ENCODE measurements at regions not wholly inside any gene's neighbourhood (a gene's known extent, or its start where the extent isn't known, plus 50 kb on each side); places are given as distances from the start of the nearest gene placed in this dataset.

DNA sequence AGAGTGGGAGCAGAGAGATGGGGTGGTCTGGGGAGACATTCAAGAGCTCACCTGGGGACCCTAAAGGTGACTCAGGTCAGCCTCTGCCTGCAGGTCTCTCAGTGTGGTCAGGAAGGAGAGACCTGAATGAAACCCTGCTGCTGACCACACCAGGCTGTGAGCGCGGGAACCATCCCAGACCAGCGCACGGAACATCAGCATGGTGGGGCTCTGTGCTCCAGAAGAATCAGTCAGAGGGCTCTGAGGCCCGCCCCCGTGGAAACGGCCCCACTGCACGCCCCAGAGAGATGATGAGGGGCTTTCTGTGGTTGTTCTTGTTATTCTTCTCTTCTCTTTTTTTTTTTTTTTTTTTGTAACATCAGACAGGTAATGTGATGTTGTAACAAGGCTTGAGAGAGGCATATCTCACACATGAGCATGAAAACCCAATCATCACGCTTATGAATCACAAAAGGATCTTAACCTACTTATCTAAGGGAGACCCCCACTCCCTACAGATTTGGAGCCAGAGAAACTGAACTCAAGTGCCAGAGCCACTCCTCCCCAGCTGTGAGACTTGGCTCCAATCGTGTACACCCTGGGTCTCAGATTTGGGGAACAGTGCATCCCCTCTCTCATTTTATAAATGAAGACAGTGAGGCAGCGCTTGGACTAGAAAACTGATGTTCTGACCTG is 302.2 kb downstream of the EIPR1 start:
- Mint-ChIP-seq H3K4me3 (no peak overlapping the region), H3K27me3 (ENCODE audit: low read depth, poor library complexity) (peaks cover 15% of the 10 kb centered on the region), H3K27ac (no peak overlapping the region), H3K9me3 (peaks cover 2% of the 10 kb centered on the region), H3K36me3 (ENCODE audit: low read depth) (no peaks in the 10 kb centered on the region), H3K4me1 (peaks cover 51% of the 10 kb centered on the region)
- no peak for TF ChIP-seq CTCF (IDR thresholded peaks at IDR 0.05)
- DNase-seq, result no peak

GRCh38 chr2:3073704-3074103 is 303.9 kb downstream of the EIPR1 start:
- Mint-ChIP-seq H3K4me3 (no peak overlapping the region), H3K9me3 (peaks cover 4% of the 10 kb centered on the region), H3K27ac (no peak overlapping the region), H3K36me3 (ENCODE audit: low read depth) (no peaks in the 10 kb centered on the region), H3K4me1 (peaks cover 48% of the 10 kb centered on the region), H3K27me3 (ENCODE audit: low read depth, poor library complexity) (peaks cover 13% of the 10 kb centered on the region)
- DNase-seq, result no peak
- TF ChIP-seq CTCF (IDR thresholded peaks at IDR 0.05), result no peak

- H3K4me1 Mint-ChIP-seq, result peaks cover 42% of the 10 kb centered on the region
- peaks cover 11% of the 10 kb centered on the region for H3K27me3 Mint-ChIP-seq (ENCODE audit: low read depth, poor library complexity)
- H3K9me3 Mint-ChIP-seq, result peaks cover 4% of the 10 kb centered on the region
- no peaks in the 10 kb centered on the region for H3K36me3 Mint-ChIP-seq (ENCODE audit: low read depth)
- TF ChIP-seq CTCF (IDR thresholded peaks at IDR 0.05), result no peak
- DNase-seq, result no peak
- H3K27ac Mint-ChIP-seq, result peak overlapping the region; percentile 64
- no peak overlapping the region for H3K4me3 Mint-ChIP-seq
Observed at GRCh38 chr2:3073041-3073595, 304.5 kb downstream of the EIPR1 start.

GRCh38 chr2:3071685-3072263 is 305.8 kb downstream of the EIPR1 start:
- no peaks in the 10 kb centered on the region for H3K36me3 Mint-ChIP-seq (ENCODE audit: low read depth)
- peaks cover 4% of the 10 kb centered on the region for H3K9me3 Mint-ChIP-seq
- H3K27ac Mint-ChIP-seq, result no peak overlapping the region
- peaks cover 10% of the 10 kb centered on the region for H3K27me3 Mint-ChIP-seq (ENCODE audit: low read depth, poor library complexity)
- peaks cover 29% of the 10 kb centered on the region for H3K4me1 Mint-ChIP-seq
- no peak for DNase-seq
- no peak for TF ChIP-seq CTCF (IDR thresholded peaks at IDR 0.05)
- no peak overlapping the region for H3K4me3 Mint-ChIP-seq

- no peak overlapping the region for H3K4me3 Mint-ChIP-seq
- peaks cover 4% of the 10 kb centered on the region for H3K9me3 Mint-ChIP-seq
- no peak for TF ChIP-seq CTCF (IDR thresholded peaks at IDR 0.05)
- H3K27me3 Mint-ChIP-seq (ENCODE audit: low read depth, poor library complexity), result peaks cover 19% of the 10 kb centered on the region
- peaks cover 5% of the 10 kb centered on the region for H3K4me1 Mint-ChIP-seq
- no peaks in the 10 kb centered on the region for H3K36me3 Mint-ChIP-seq (ENCODE audit: low read depth)
- no peak overlapping the region for H3K27ac Mint-ChIP-seq
- DNase-seq, result no peak
Observed at GRCh38 chr2:3066831-3067230, 310.8 kb downstream of the EIPR1 start.

GRCh38 chr2:3065928-3066327 is 311.7 kb downstream of the EIPR1 start:
- H3K4me3 Mint-ChIP-seq, result no peak overlapping the region
- no peak overlapping the region for H3K27ac Mint-ChIP-seq
- H3K4me1 Mint-ChIP-seq, result no peaks in the 10 kb centered on the region
- no peak for DNase-seq
- H3K27me3 Mint-ChIP-seq (ENCODE audit: low read depth, poor library complexity), result peaks cover 16% of the 10 kb centered on the region
- no peaks in the 10 kb centered on the region for H3K36me3 Mint-ChIP-seq (ENCODE audit: low read depth)
- H3K9me3 Mint-ChIP-seq, result peaks cover 4% of the 10 kb centered on the region
- no peak for TF ChIP-seq CTCF (IDR thresholded peaks at IDR 0.05)

Data from nephron progenitor cell (in vitro differentiated cells).